HG03565 (cell line): ENCODE measurements at regions not wholly inside any gene's neighbourhood (a gene's known extent, or its start where the extent isn't known, plus 50 kb on each side); places are given as distances from the start of the nearest gene placed in this dataset.

Experiments used
- ATAC-seq: cut with Tn5 transposase; IDR thresholded peaks from one replicate; pipeline ENCODE4 v1.9.1; 2021; ENCODE audit warnings: mild to moderate bottlenecking, moderate library complexity; ENCODE audit not compliant: unreplicated experiment

DNA sequence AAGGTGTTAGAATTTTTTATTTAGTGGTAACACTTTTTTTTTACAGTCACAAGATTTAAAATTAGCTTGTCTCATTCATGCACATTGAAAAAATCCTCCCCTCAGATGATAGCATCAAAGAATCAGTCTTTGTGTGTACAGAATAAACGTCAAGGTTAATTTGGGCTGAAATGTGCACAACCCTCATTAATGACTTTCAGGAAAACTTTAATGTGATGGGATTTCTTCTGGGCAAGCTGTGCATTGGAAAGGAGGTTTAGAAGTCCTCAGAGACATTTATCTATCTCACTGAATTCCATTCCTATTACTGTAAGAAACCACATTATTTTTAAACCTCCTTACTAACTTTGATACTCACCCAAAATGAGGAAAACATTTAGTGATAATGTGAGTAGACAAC is 88.2 kb upstream of the TECRL start:
- ATAC-seq, result no peak

DNA sequence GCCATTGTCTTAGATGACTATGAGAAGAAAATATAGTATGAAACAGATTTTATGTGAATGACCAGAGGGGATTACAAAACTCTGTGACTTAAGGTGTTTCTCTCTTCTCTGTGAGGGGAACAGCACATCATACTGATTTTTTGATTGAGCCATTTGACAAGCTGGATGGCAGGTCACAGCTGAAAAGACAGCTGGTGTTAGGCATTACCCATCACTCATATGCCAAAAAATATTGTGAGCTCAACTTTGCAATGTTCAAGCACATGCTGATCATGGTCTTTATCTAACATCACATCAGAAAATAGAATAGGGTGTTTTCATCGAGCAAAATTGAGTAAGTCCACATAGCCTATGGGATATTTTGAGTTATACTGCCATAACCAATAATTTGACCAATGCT is 86.7 kb upstream of the TECRL start:
- ATAC-seq, result no peak

DNA sequence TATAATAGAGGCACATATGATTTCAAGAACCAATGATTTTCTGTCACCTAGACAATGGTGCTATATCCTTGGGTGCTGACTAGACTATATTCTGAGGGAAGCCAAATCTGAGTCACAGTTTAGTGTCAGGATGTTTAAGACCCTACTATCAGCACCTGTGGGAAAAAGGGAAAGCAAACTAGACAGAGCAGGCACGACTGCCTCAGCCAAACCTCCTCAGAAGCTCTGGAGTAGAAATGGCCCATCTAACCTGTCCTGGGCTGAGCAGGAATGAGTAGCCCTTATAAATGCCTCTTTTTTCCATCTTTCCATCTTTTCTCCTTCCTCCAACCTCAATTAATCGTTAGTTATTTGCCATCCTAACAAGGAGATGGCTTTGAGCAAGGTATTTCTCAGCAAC is 80.4 kb upstream of the TECRL start:
- no peak for ATAC-seq

DNA sequence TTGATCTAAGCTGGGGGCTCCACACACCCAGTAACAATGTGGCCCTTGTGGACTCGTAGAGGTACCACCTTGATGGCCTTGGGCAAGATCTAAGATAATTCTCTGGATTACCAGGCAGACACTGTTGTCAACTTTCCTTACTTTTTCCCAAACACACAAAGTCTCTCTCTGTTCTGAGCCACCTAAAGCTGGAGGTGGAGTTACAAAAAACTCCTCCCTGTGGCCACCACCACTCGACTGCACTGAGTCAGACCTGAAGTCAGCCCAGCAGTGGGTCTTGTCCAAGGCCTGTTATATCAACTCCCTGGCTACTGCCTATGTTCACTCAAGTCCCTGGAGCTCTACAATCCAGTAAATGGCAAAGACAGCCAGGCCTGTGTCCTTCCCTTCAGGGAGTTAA is 70.1 kb upstream of the TECRL start:
- ATAC-seq, result no peak

DNA sequence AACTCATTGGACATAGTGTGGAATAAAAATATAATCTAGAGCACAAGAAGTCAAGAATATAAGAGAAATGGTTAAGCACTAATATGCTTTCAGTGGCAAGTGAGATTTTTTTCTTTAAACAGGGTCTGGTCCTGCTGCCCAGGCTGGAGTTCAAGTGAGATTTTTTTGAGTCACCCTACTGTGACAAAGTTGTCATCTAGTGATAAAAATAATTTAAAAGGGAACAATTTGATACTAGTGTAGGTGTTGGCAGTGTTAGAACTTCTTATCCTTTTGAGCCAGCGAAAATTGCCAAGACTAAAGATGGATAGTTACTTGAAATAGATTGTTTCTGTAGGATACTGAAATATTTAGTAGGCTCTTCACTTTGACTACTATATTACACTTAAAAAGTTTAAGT is 67.9 kb upstream of the TECRL start:
- no peak for ATAC-seq

DNA sequence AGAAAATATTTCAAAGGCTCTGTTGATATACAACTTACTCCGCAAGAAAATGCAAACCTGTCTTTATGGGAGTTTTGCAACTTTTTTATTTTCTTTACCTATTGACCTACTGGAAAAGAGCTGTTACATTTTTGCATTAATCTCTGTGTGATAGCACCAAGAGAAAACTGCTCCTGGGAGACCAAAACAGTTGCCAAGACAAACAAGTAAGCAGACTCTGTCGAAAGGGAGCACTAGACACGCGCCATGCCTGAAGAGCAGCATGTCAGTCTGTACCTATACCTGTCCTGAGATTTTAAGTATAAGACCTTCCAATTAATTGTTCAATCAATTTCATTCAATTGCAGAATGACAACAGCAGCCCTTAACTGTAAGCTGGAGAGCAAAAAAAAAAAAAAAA is 56.0 kb upstream of the TECRL start:
- ATAC-seq, result no peak

DNA sequence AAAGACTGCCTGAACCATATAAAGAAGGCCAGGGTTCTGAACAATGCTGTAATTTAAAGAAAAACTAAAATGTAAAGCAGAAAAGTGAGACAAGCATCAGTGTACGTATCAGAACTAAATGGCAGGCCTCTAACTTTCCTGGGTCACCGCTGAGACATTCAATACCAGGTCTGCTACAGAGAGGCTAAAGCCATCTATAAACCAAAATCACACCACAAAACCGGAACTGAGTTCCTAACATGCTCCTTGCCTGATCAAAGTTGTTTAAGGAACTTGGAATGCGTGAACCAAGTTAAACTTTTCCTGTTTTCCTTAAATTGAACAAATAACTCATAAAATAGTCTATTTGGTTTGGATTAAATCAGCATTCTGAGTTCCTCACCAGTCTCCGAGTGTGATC is 55.3 kb upstream of the TECRL start:
- no peak for ATAC-seq
